MM.1S (cell line): ENCODE measurements at regions not wholly inside any gene's neighbourhood (a gene's known extent, or its start where the extent isn't known, plus 50 kb on each side); places are given as distances from the start of the nearest gene placed in this dataset.

Experiments
- DNase-seq: peaks from one replicate; pipeline ENCODE4 v3.0.0-alpha.2; 2015
- H2AFZ ChIP-seq: fragments of 300-600 bp; sonication (generic); 2 replicates; pipeline ENCODE4 v1.6.0; 2016; ENCODE audit warnings: antibody characterized with exemption, low read length
- H3F3A ChIP-seq: fragments of 300-600 bp; sonication (generic); 2 replicates; pipeline ENCODE4 v1.6.1; 2016; ENCODE audit warnings: mild to moderate bottlenecking, antibody characterized with exemption, low read length, moderate library complexity, mixed read lengths; ENCODE audit not compliant: insufficient read depth
- H3K27ac ChIP-seq: fragments of 300-600 bp; sonication (generic); 2 replicates; pipeline ENCODE4 v1.5.1; 2016; ENCODE audit warnings: mild to moderate bottlenecking, low read length
- H3K27me3 ChIP-seq: fragments of 300-600 bp; sonication (generic); replicated peaks from 2 replicates; pipeline ENCODE4 v1.6.0; 2016; ENCODE audit warnings: low read length; ENCODE audit not compliant: insufficient read depth
- H3K36me3 ChIP-seq: fragments of 300-600 bp; sonication (generic); replicated peaks from 2 replicates; pipeline ENCODE4 v1.6.1; 2016; ENCODE audit warnings: mild to moderate bottlenecking, low read length, mixed read lengths; ENCODE audit not compliant: insufficient read depth
- H3K4me1 ChIP-seq: fragments of 300-600 bp; sonication (generic); 2 replicates; pipeline ENCODE4 v1.6.1; 2016; ENCODE audit warnings: low read length, mixed read lengths
- H3K4me2 ChIP-seq: fragments of 300-600 bp; sonication (generic); 2 replicates; pipeline ENCODE4 v1.6.0; 2016; ENCODE audit warnings: low read depth, low read length
- H3K4me3 ChIP-seq: fragments of 300-600 bp; sonication (generic); 2 replicates; pipeline ENCODE4 v1.5.1; 2016; ENCODE audit warnings: low read length, mixed read lengths
- H3K79me2 ChIP-seq: fragments of 300-600 bp; sonication (generic); 2 replicates; pipeline ENCODE4 v1.6.1; 2016; ENCODE audit warnings: mixed run types, low read length, mixed read lengths
- H3K9ac ChIP-seq: fragments of 300-600 bp; sonication (generic); 2 replicates; pipeline ENCODE4 v1.6.1; 2016; ENCODE audit warnings: low read length, mixed read lengths
- H3K9me2 ChIP-seq: fragments of 300-600 bp; sonication (generic); replicated peaks from 2 replicates; pipeline ENCODE4 v1.6.1; 2016; ENCODE audit warnings: mild to moderate bottlenecking, low read length, mixed read lengths; ENCODE audit not compliant: insufficient read depth
- H3K9me3 ChIP-seq: fragments of 300-600 bp; sonication (generic); replicated peaks from 2 replicates; pipeline ENCODE4 v1.6.1; 2016; ENCODE audit warnings: mild to moderate bottlenecking, low read length, mixed read lengths; ENCODE audit not compliant: insufficient read depth
- H4K20me1 ChIP-seq: fragments of 300-600 bp; sonication (generic); 2 replicates; pipeline ENCODE4 v1.6.1; 2016; ENCODE audit warnings: mild to moderate bottlenecking, low read length, moderate library complexity, mixed read lengths; ENCODE audit not compliant: insufficient read depth
- CTCF ChIP-seq: fragments of 300-600 bp; sonication (generic); IDR thresholded peaks from 2 replicates; pipeline ENCODE4 v1.5.1; 2016; ENCODE audit warnings: antibody characterized with exemption, low read length, mixed read lengths
- EZH2 ChIP-seq: fragments of 300-600 bp; sonication (generic); optimal IDR thresholded peaks from 2 replicates; pipeline ENCODE3; 2017; ENCODE audit warnings: low read depth, mild to moderate bottlenecking, antibody characterized with exemption, low read length, mixed read lengths
- EZH2phosphoT487 ChIP-seq: fragments of 300-600 bp; sonication (generic); IDR thresholded peaks from 2 replicates; pipeline ENCODE4 v1.6.1; 2018; ENCODE audit warnings: antibody characterized with exemption, low read length

- Histone ChIP-seq H3K27me3 (no peaks in the 10 kb centered on the region), H3K79me2 (no peaks in the 10 kb centered on the region), H3K9me2 (no peaks in the 10 kb centered on the region), H3K36me3 (no peaks in the 10 kb centered on the region), H4K20me1 (no peaks in the 10 kb centered on the region), H3K27ac (no peak overlapping the region), H3F3A (no peaks in the 10 kb centered on the region; the same call in 1 of the 2 replicates), H3K9me3 (no peaks in the 10 kb centered on the region), H3K4me1 (no peaks in the 10 kb centered on the region), H3K4me2 (no peak overlapping the region), H3K4me3 (no peak overlapping the region), H2AFZ (no peak overlapping the region), H3K9ac (no peak overlapping the region)
- no peak for TF ChIP-seq EZH2
- DNase-seq: no peak
These were observed 330.3 kb downstream of the BCOR start for GRCh38 chrX:39767446-39767845.

GRCh38 chrX:39769748-39770147, 328.0 kb downstream of the BCOR start:
- no peak overlapping the region for H2AFZ ChIP-seq
- DNase-seq: no peak
- H3K79me2 ChIP-seq: no peaks in the 10 kb centered on the region
- H3K27me3 ChIP-seq: no peaks in the 10 kb centered on the region
- TF ChIP-seq EZH2 (no peak), EZH2phosphoT487 (no peak), CTCF (no peak)
- no peak overlapping the region for H3K4me2 ChIP-seq
- no peaks in the 10 kb centered on the region for H3K36me3 ChIP-seq
- H3K4me3 ChIP-seq: no peak overlapping the region
- H3K27ac ChIP-seq: no peak overlapping the region
- H3K4me1 ChIP-seq: no peaks in the 10 kb centered on the region
- H4K20me1 ChIP-seq: no peaks in the 10 kb centered on the region
- H3K9ac ChIP-seq: no peak overlapping the region
- no peaks in the 10 kb centered on the region; the same call in 1 of the 2 replicates for H3F3A ChIP-seq
- H3K9me2 ChIP-seq: no peaks in the 10 kb centered on the region
- H3K9me3 ChIP-seq: no peaks in the 10 kb centered on the region

GRCh38 chrX:39771089-39771488, 326.7 kb downstream of the BCOR start:
- no peaks in the 10 kb centered on the region for H3K9me2 ChIP-seq
- TF ChIP-seq EZH2phosphoT487 (no peak), CTCF (no peak), EZH2 (no peak)
- no peak overlapping the region for H3K27ac ChIP-seq
- H3K4me1 ChIP-seq: no peaks in the 10 kb centered on the region
- no peaks in the 10 kb centered on the region for H3K27me3 ChIP-seq
- no peaks in the 10 kb centered on the region; the same call in 1 of the 2 replicates for H3F3A ChIP-seq
- no peak overlapping the region for H2AFZ ChIP-seq
- H4K20me1 ChIP-seq: no peaks in the 10 kb centered on the region
- no peaks in the 10 kb centered on the region for H3K9me3 ChIP-seq
- H3K4me2 ChIP-seq: no peak overlapping the region
- H3K79me2 ChIP-seq: no peaks in the 10 kb centered on the region
- H3K9ac ChIP-seq: no peak overlapping the region
- no peak for DNase-seq
- no peak overlapping the region for H3K4me3 ChIP-seq
- H3K36me3 ChIP-seq: no peaks in the 10 kb centered on the region

GRCh38 chrX:39772057-39772832, 325.5 kb downstream of the BCOR start:
- H3K9ac ChIP-seq: peak overlapping the region; percentile 13; the same call in 1 of the 2 replicates
- H3K9me2 ChIP-seq: no peaks in the 10 kb centered on the region
- H3K27me3 ChIP-seq: no peaks in the 10 kb centered on the region
- H3K79me2 ChIP-seq: no peaks in the 10 kb centered on the region
- H3K36me3 ChIP-seq: no peaks in the 10 kb centered on the region
- H3K4me2 ChIP-seq: peak overlapping the region; percentile 21; the same call in 1 of the 2 replicates
- no peaks in the 10 kb centered on the region for H3K4me1 ChIP-seq
- no peak for TF ChIP-seq CTCF
- no peak for TF ChIP-seq EZH2
- no peak for TF ChIP-seq EZH2phosphoT487
- no peaks in the 10 kb centered on the region for H3K9me3 ChIP-seq
- H4K20me1 ChIP-seq: no peaks in the 10 kb centered on the region
- peak; percentile 61 for DNase-seq
- no peak overlapping the region for H3K4me3 ChIP-seq
- H3F3A ChIP-seq: no peaks in the 10 kb centered on the region; the same call in 1 of the 2 replicates
- H2AFZ ChIP-seq: 0 out of 2 replicates have a peak overlapping the region, but pooled peaks have one; percentile 23
- peak overlapping the region; percentile 62; the same call in 1 of the 2 replicates for H3K27ac ChIP-seq
